ENCODE measurements at regions not wholly inside any gene's neighbourhood (a gene's known extent, or its start where the extent isn't known, plus 50 kb on each side); places are given as distances from the start of the nearest gene placed in this dataset.

DNA sequence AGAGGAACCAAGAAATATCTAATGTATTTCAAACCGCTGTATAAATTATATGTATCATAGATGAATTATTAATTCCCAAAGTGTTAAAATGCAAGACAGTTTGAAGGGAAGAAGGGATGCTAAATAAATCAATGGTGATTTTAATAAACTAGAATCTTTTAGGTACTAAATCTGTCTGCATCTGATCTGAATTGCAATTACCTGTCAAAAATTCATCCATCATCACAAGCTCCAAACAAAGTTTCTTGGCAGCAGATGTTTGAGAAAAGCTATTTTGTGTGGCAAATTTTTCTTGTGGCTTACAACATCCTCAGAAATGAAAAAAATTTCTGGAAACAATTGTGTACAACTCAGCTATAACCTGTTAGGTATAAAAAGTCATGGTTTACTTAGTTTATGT lies 816.0 kb upstream of the NDST4 start:
- DNase-seq (ENCODE audit: low spot score), result no peak

DNA sequence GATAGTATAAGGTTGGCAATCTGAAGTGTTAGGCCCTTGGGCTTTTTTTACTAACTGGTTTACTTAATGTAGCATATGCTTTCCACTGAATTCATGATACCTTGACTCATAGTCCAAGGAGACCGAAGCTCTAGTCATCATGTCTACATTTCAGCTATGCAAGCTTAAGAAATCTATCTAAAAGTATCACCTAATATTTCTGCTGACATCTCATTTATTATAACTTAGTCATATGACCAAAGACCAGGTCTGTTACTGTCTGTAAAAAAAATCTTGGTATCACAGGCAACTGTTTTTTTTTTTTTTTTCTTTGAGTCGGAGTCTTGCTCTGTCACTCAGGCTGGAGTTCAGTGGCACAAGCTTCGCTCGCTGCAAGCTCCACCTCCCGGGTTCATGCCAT lies 814.0 kb upstream of the NDST4 start:
- DNase-seq (ENCODE audit: low spot score), result no peak

DNA sequence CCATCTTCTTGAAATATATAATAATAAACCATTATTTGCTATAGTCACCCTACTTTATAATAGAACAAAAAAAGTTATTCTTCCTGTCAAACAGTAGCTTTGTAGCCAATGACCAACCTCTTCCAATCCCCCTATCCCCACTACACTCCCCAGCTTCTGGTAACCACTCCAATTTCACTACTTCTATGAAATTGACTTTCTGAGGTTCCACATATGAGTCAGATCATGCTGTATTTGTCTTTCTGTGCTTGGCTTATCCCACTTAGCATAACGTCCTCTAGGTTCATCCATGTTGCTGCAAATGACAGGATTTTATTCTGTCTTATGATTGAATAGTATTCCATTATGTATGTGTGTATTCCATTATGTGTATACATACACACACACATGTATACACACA lies 809.7 kb upstream of the NDST4 start:
- no peak for DNase-seq (ENCODE audit: low spot score)

DNA sequence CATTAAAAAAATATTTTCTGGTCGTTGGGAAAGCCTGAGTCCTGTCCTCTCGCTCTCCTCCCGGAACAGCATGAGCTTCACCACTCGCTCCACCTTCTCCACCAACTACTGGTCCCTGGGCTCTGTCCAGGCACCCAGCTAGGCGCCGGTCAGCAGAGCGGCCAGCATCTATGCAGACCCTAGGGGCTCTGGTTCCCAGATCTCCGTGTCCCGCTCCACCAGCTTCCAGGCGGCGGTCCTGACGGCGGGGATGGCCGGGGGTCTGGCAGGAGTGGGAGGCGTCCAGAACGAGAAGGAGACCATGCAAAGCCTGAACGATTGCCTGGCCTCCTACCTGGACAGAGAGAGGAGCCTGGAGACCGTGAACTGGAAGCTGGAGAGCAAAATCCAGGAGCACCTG lies 807.2 kb upstream of the NDST4 start:
- DNase-seq (ENCODE audit: low spot score), result no peak

DNA sequence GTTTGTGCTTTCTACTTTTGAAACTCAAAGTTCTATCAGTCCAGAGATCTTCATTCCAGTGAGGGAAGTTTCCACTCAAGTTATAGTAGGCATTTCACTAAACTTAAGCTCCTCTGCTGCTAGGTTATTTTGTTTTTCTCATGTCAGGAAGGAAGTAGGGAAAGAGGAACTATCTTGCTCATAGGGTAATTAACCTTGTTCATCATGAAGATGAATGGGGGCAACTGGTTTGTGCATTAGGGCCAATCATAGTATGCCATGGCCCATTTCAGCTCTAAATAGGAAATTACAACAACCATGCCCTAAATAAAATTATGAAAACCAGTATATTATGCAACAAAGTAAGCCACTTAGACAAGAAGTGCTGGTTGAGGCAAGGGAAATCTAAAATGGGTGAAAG lies 804.7 kb upstream of the NDST4 start:
- no peak for DNase-seq (ENCODE audit: low spot score)

DNA sequence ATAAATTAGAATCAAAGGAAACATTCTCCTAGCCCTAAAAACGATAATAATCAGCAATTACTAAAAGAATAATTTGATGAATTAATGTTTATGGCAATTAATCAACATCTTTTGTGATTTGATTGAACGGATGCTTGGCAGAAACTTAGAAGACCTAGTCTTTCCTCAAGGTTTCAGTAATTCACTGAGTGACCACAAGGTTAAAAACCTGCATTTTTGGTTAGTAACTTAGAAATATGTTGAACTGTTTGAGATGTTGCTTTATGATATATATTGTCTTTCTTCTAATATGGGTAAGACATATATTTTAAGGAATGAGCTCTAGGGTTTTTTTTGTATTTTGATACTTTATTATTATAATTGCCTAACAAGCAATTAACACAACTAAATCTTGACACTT lies 793.0 kb upstream of the NDST4 start:
- no peak for DNase-seq (ENCODE audit: low spot score)

DNA sequence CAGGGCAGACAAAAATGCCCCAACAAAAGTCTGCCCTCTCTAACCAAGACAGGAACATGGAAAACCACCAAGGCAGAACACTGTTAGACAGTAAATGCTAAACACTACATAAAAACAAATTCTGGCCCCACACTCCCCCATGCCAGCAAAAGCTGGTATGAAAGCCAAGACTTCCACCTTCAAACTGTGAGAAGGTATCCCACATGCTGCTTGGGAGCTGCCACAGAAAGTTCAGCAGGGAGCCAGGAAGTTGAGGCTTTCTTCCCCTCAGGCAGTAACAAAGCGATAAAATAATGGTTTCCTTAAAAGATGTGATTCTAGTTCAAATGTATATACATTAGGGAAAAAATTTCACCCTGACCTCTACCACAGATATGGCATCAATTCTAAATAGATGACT lies 770.4 kb upstream of the NDST4 start:
- no peak for DNase-seq (ENCODE audit: low spot score)

DNA sequence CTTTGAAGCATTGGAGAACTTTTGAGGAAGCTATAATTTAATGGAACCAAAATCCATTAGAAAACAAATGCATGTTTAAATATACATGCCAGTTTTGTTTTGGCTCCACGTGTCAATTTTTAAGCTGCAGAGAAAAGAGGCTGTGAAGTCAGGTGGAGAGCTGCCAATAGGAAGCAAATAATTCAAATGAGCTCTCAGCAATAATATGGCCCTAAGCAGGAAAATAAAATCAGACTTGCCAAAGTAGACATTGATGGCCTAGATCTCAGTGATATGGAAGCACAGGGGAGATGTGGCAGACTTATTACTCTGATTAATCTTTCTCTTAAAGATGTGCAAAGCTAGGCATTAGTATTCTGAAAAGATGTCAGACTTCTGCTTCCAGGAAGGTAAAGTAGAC lies 769.8 kb upstream of the NDST4 start:
- no peak for DNase-seq (ENCODE audit: low spot score)

DNA sequence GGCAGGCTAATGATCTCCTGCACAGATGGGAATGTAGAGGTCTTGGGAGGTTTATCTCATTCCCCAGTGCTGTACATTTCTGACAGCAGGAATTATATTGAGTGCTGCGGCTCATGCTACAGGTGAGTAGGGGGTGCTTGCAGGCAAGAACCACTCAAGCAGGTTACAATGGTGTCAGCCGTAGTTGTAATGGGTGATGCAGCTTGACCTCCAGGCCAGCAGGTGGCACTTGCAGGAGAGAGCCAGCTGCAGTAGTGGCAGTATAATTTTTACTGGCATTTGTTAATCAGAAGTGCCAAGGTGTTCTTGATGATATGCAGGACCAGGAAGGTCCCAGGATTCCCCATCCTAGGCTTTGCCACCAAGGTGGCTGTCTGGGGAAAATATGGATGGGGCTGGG lies 759.6 kb upstream of the NDST4 start:
- DNase-seq (ENCODE audit: low spot score), result no peak

DNA sequence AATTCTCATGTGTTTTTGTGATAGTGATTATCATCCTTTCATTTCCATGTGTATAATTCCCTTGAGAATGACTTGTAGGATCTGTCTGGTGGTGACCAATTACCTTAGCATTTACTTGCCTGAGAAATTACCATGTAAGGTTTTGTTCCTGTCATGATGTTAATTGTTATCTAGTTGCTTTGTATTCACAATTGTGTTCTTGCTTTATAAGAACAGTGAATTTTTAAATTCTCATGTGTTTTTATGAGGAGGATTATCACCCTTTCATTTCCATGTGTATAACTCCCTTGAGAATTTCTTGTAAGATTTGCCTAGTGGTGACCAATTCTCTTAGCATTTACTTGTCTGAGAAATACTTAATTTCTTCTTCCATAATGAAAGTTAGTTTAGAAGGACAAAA lies 758.2 kb upstream of the NDST4 start:
- DNase-seq (ENCODE audit: low spot score), result no peak

DNA sequence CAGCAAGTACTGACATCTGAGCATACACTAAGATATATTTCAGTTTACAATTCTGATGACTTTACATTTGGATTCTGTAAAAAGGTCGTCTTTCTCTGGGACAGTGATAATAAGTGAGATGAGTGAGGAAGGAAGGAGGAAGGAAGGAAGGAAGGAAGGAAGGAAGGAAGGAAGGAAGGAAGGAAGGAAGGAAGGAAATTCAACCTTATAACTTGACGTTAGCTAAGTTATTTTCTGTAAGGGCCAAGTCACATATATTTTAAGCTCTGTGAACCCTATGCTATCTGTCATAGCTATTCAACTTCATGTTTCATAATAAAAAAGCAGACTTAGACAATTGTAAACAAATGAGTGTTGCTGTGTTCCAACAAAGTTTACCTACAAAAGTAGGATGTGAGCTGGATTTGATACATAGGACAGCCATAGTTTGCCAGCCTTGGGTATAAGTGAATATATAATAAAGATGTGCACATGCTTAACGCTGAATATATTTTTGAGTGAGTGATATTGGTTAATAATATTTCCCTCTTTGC lies 753.0 kb upstream of the NDST4 start:
- no peak for DNase-seq (ENCODE audit: low spot score)

DNA sequence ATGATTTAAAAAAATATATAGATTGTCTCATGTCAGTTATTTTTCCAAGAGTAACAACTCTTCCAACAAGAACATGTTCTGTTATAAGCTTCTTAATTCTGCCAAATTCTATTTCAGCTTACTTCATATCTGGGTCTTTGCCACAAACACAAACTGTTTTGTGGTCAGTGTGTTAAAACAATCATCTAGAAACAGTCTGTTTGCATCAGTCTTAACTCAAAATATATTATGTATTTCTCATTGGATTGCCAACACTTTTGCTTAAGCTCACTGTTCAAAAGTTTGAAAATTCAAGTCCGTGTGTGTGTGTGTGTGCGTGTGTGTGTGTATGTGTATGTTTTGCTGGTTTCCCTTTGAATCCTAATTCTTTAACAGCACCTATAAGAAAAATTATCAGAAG lies 752.3 kb upstream of the NDST4 start:
- no peak for DNase-seq (ENCODE audit: low spot score)

DNA sequence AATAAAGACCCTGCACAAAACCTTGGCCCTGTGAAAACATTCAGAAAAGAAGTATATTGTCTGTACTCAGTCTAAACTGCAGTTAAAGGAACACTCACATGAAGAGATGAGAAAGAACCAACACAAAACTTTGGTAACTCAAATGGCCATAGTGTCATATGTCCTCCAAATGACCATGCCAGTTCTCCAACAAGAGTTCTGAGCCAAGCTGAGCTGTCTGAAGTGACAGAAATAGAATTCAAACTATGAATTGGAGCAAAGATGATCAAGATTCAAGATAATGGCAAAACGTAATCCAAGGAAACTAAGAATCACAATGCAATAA lies 739.3 kb upstream of the NDST4 start:
- no peak for DNase-seq (ENCODE audit: low spot score)

DNA sequence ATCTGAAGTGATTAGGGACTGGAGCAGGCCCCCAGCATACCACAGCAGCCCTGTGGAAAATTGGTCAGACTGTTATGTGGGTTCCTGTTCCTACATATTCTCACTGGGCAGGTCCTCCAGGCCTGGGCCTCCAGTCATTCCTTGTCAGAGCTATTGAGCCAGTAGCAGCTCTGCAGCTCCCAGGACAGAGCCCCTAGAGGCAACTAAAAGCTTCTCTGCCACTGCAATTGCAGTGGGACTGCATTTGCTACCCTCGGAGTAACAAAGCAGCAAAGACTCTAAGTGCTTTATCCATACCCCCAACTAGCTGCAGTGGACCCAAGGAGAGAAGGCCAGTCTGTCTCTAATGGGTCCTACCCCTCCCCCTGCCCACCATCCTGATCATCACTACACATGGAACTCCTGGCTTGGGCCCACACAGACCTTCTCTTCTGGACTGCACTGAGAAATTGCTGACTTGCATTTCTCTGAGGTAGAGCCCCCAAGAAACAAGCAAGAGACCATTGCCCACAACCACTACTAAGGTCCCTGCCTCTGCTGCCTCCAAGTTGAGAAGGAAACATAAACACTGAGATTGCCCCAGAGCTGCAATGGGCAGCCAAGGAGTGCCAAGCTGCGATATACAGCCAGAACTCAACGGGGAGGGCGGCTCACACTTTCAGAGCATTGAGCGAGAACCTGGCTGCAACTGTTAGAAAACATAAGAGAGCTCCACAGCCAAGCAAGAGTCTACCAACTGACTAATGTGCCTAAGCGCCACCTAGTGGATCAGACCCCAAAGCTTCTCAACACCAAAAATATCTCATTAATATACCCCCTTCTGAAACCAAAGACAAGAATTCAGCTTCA lies 738.7 kb upstream of the NDST4 start:
- DNase-seq (ENCODE audit: low spot score), result peak; percentile 50

DNA sequence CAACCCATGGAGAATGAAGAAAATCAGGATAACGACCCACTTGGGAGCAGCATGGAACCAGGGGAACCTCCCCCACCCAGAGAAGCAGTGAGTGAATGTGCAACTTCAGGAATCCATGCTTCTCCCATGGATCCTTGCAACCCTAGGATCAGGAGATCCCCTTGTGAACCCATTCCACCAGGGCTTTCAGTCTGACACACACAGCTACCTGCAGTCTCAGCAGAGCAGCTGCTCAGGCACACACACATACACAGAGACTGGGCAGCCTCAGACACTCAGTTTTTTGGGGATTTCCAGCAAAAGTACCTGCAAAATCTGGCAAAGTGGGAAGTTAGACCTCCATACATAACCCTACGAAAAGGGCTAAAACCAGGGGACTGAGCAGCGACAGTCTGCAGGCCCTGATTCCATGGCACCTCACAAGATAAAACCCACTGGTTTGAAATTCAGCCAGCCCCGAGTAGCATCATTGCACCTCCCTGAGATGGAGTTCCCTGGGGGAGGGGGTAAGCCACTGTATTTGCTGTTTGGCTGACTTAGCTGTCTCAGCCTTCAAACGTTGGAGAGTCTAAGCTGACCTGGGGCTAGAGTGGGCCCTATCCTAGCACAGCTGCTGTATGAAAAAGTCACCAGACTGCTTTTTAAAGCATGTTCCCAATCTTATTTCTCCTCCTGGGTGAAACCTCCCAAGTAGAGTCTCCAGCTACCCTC lies 737.5 kb upstream of the NDST4 start:
- DNase-seq (ENCODE audit: low spot score), result no peak

DNA sequence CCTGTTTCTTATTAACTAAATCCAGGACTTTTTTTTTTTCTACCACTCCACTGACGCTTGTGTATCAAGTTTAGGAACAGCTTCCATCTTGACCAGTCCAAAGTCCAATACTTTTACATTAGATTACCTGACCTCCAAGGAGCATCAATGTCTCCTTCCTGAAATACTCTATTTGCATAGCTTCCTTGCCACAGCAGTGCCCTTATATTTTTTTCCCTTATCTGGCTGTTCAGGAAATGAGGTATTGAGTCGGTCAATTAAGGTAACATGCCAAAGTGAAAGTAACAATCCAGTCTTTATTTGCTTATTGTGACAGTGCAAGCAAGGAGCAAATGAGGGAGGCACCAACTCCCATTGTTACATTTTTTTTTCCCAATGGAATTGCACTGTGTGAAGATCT lies 730.8 kb upstream of the NDST4 start:
- DNase-seq (ENCODE audit: low spot score), result no peak

DNA sequence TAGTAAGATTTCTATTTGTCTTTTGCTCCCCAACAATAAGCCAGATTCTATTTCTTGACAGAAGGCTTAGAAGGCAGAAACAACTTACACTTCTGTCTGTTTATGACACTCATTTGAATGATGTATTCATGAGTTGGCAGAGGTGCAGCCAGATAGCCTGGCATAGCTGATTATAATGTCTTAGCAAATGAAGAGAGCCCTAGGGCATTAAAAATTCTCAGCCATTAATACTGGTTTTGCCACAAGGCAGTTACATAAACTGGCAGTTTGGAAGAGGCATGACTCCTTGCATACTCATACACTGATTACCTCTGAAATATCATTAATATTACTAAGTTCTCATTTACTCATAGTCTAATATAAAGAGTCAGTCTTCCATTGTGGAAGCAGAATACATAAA lies 728.5 kb upstream of the NDST4 start:
- no peak for DNase-seq (ENCODE audit: low spot score)

DNA sequence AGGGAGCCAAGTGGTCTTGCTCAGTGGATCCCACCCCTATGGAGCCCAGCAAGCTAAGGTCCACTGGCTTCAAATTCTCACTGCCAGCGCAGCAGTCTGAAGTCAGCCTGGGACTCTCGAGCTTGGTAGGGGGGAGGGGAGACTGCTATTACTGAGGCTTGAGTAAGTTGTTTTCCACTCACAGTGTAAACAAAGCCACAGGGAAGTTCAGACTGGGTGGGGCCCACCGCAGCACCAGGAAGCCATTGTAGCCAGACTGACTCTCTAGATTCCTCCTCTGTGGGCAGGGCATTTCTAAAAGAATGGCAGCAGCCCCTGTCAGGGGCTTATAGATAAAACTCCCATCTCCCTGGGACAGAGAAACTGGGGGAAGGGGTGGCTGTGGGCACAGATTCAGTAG lies 721.0 kb upstream of the NDST4 start:
- no peak for DNase-seq (ENCODE audit: low spot score)

DNA sequence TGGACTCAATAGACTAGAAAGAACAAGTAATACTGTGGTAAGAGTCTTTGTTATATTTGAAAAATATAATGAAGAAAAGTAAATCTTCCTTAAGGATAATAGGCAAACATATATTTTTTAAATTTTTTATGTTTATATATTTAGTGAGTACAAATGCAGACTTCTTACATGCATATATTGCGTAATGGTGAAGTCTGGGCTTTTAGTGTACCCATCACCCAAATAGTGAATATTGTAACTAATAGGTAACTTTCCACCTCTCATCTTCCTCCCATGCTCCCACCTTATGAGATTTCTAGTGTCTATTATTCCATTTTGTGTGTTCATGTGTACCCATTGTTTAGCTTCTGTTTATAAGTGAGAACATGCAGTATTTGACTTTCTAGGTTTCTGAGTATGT lies 711.2 kb upstream of the NDST4 start:
- no peak for DNase-seq (ENCODE audit: low spot score)

DNA sequence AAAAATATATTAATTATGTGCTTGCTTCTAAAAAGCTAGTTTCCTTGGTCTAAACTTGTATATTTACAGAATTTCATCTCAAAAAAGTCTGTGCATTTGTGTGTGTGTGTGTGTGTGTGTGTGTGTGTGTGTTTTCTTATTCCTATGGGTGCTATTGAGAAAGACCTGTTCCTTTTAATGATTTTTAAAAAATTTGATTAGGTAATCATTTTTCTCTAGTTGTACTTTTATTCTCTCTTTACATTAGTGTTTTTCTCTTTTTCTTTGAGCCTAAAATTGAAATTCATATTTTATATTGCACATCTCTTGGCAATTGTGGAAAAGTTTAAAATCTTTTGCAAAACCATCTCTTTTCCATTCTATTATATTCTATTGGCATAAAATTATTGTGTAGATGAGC lies 690.4 kb upstream of the NDST4 start:
- no peak for DNase-seq (ENCODE audit: low spot score)

DNA sequence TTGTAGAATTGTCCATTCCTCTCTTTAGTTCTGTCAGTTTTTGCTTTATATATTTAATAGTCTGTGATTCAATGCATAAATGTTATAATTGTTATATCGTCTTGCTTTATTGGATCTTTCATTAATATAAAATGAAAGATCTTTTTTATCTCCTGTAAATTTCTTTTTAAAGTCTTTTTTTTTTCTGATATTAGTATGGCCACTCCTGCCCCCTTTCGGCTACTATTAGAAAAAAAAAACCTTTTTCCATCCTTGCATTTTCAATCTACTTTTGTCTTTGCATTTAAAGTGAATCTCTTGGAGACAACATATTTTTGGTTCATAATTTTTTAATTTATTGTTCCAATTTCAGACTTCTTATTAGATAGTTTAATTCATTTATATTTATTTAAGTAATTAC lies 677.4 kb upstream of the NDST4 start:
- DNase-seq (ENCODE audit: low spot score), result no peak

DNA sequence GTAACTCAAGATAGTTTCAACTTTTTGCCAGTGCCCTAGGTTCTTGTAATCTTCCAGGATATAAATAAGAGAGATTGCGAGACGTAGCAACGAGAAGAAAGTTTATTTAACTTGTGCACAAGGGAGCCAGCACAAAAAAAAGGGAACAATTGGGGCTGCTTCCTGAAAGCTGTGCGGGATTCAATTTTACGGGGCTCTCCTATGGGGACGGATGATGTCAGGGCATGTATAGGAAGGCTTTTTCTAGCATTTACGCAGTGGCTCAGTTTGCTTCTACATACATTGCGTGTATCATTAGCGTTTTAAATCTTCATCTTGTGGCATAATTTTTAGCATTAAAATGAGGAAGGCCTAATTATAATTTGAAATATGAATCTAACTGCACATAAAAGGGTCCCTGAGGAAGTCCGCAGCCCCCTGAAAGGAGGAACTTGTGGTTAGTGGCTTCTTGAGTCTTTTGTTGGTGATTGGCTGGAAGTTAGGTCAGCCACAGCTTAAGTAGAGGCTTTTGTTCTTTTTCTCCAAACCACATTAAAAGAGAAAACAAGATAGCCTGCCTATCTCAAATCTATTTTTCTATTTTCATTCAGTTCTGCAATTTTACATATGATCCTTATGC lies 668.2 kb upstream of the NDST4 start:
- no peak for DNase-seq (ENCODE audit: low spot score)

DNA sequence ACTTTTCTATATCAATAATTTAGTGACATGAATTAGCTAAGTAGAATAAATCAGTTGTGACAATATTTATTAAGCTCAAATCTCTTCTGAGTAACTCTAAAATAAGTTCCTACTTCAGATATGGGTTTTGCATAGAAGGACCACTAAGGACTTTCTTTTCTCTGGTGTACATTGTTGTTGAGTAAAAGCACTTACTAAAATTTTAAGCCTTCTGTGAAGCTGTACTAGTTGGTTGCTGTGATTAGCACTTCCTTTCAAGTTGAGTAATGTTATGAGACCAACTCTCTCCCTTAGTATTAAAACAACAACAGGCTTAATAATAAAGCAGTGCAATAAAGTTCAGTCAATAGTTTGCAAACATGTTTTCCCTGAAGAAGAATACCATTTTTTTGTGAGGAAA lies 667.4 kb upstream of the NDST4 start:
- no peak for DNase-seq (ENCODE audit: low spot score)

Measured in COLO829 (cell line).